LoVo (cell line): ENCODE measurements at regions not wholly inside any gene's neighbourhood (a gene's known extent, or its start where the extent isn't known, plus 50 kb on each side); places are given as distances from the start of the nearest gene placed in this dataset.
"Not testable (repeated sequence)": the region's sequence is repeated elsewhere in the genome, so short reads cannot be mapped to it uniquely, and the experiment has no call there.

Experiments
- DNase-seq: peaks from one replicate; pipeline ENCODE4 v3.0.0-alpha.2; 2016; ENCODE audit warnings: low spot score

GRCh38 chr2:236375973-236376476 lies 111.8 kb upstream of the ASB18 start:
- no peak for DNase-seq

GRCh38 chr2:236376566-236377244 lies 112.5 kb upstream of the ASB18 start:
- no peak for DNase-seq

- DNase-seq: no peak
These were observed 115.9 kb upstream of the ASB18 start for GRCh38 chr2:236380051-236380612.

GRCh38 chr2:236381253-236381652 lies 117.0 kb upstream of the ASB18 start:
- not testable (repeated sequence) for DNase-seq

- DNase-seq: not testable (repeated sequence)
These were observed 125.3 kb upstream of the ASB18 start for GRCh38 chr2:236389284-236390216.

- no peak for DNase-seq
These were observed 128.9 kb upstream of the ASB18 start for GRCh38 chr2:236393101-236393500.

- DNase-seq: no peak
These were observed 129.4 kb upstream of the ASB18 start for GRCh38 chr2:236393581-236393980.

- no peak for DNase-seq
These were observed 130.4 kb upstream of the ASB18 start for GRCh38 chr2:236394571-236394970.

GRCh38 chr2:236395067-236395466 lies 130.9 kb upstream of the ASB18 start:
- DNase-seq: no peak

GRCh38 chr2:236396818-236397350 lies 132.7 kb upstream of the ASB18 start:
- no peak for DNase-seq

- no peak for DNase-seq
These were observed 133.5 kb upstream of the ASB18 start for GRCh38 chr2:236397681-236398080.

GRCh38 chr2:236399409-236399808 lies 135.2 kb upstream of the ASB18 start:
- DNase-seq: no peak

- DNase-seq: no peak
These were observed 135.9 kb upstream of the ASB18 start for GRCh38 chr2:236400046-236400574.

GRCh38 chr2:236400594-236401360 lies 136.6 kb upstream of the ASB18 start:
- DNase-seq: no peak

GRCh38 chr2:236402033-236402790 lies 138.0 kb upstream of the ASB18 start:
- no peak for DNase-seq

- DNase-seq: no peak
These were observed 138.9 kb upstream of the ASB18 start for GRCh38 chr2:236403125-236403524.

- DNase-seq: no peak
These were observed 139.6 kb upstream of the ASB18 start for GRCh38 chr2:236403811-236404210.

GRCh38 chr2:236404346-236404745 lies 140.1 kb upstream of the ASB18 start:
- DNase-seq: no peak

- DNase-seq: no peak
These were observed 141.2 kb upstream of the ASB18 start for GRCh38 chr2:236405357-236405756.

GRCh38 chr2:236408090-236408489 lies 143.9 kb upstream of the ASB18 start:
- no peak for DNase-seq

GRCh38 chr2:236408786-236409185 lies 144.6 kb upstream of the ASB18 start:
- DNase-seq: no peak
